ENCODE measurements at regions not wholly inside any gene's neighbourhood (a gene's known extent, or its start where the extent isn't known, plus 50 kb on each side); places are given as distances from the start of the nearest gene placed in this dataset.

GRCh38 chr19:34853369-34853768 lies 73.3 kb upstream of the ZNF30 start:
- no peak for TF ChIP-seq CTCF (IDR thresholded peaks at IDR 0.05)
- H3K4me1 ChIP-seq = no peaks in the 10 kb centered on the region
- H3K9me3 ChIP-seq = peaks cover 0 to 4% (median 0%) of the 10 kb centered on the region in 4 donors
- whole genome bisulfite sequencing, 5 donors = 59 to 77% (median 68%) methylated on average over 3 of the region's 3 CpGs
- intact Hi-C loops (cut with DNase I; ENCODE audit: low total_unique reads) = no loop called here
- DNase-seq = no peak
- H3K27ac ChIP-seq = no peak overlapping the region
- H3K36me3 ChIP-seq = no peaks in the 10 kb centered on the region
- H3K4me3 ChIP-seq = no peak overlapping the region
- H3K27me3 ChIP-seq = no peaks in the 10 kb centered on the region

GRCh38 chr19:34852669-34853068 lies 74.0 kb upstream of the ZNF30 start:
- no peak for TF ChIP-seq POLR2AphosphoS5 (IDR thresholded peaks at IDR 0.05)
- no peak for TF ChIP-seq CTCF (IDR thresholded peaks at IDR 0.05)
- TF ChIP-seq POLR2A (IDR thresholded peaks at IDR 0.05) = no peak
- TF ChIP-seq EP300 (IDR thresholded peaks at IDR 0.05) = no peak
- no peak for DNase-seq
- intact Hi-C loops (cut with DNase I; ENCODE audit: low total_unique reads) = no loop called here
- H3K27me3 ChIP-seq = no peaks in the 10 kb centered on the region
- H3K9me3 ChIP-seq = no peaks in the 10 kb centered on the region
- no peak overlapping the region for H3K27ac ChIP-seq
- no peak overlapping the region for H3K4me3 ChIP-seq
- no peaks in the 10 kb centered on the region for H3K36me3 ChIP-seq
- 52 to 65% (median 59%) methylated on average over 5 of the region's 5 CpGs for WGBS, 5 donors
- H3K4me1 ChIP-seq = no peaks in the 10 kb centered on the region

GRCh38 chr19:34851277-34851804 lies 75.4 kb upstream of the ZNF30 start:
- H3K4me1 ChIP-seq = no peaks in the 10 kb centered on the region
- H3K27me3 ChIP-seq = no peaks in the 10 kb centered on the region
- intact Hi-C loops (cut with DNase I; ENCODE audit: low total_unique reads) = no loop called here
- no peak overlapping the region for H3K4me3 ChIP-seq
- TF ChIP-seq POLR2A (IDR thresholded peaks at IDR 0.05) = no peak
- no peak for TF ChIP-seq EP300 (IDR thresholded peaks at IDR 0.05)
- no peak for TF ChIP-seq POLR2AphosphoS5 (IDR thresholded peaks at IDR 0.05)
- TF ChIP-seq CTCF (IDR thresholded peaks at IDR 0.05) = no peak
- no peaks in the 10 kb centered on the region for H3K36me3 ChIP-seq
- WGBS, 5 donors = 70 to 79% (median 74%) methylated on average over 11 of the region's 11 CpGs
- DNase-seq = peak in 1 of 2 donors; percentile 41
- no peaks in the 10 kb centered on the region for H3K9me3 ChIP-seq
- no peak overlapping the region for H3K27ac ChIP-seq

GRCh38 chr19:34847393-34847792 lies 74.4 kb upstream of the ZNF599 start:
- TF ChIP-seq POLR2A (IDR thresholded peaks at IDR 0.05) (no peak), CTCF (IDR thresholded peaks at IDR 0.05) (no peak), POLR2AphosphoS5 (IDR thresholded peaks at IDR 0.05) (no peak), EP300 (IDR thresholded peaks at IDR 0.05) (no peak)

More at GRCh38 chr19:34847393-34847792, 74.4 kb upstream of the ZNF599 start:
- Histone ChIP-seq H3K27ac (no peak overlapping the region), H3K4me3 (no peak overlapping the region), H3K4me1 (no peaks in the 10 kb centered on the region), H3K27me3 (no peaks in the 10 kb centered on the region), H3K36me3 (no peaks in the 10 kb centered on the region), H3K9me3 (no peaks in the 10 kb centered on the region)
- DNase-seq = peak in 1 of 2 donors; percentile 11
- intact Hi-C loops (cut with DNase I; ENCODE audit: low total_unique reads) = no loop called here
- 75 to 87% (median 86%) methylated on average over 6 of the region's 6 CpGs for WGBS, 5 donors

All from stomach (tissue), 8 donors.